HL-60 (cell line): ENCODE measurements at regions not wholly inside any gene's neighbourhood (a gene's known extent, or its start where the extent isn't known, plus 50 kb on each side); places are given as distances from the start of the nearest gene placed in this dataset.

Source experiments
- DNase-seq, 2 experiments: peaks; one replicate each; pipeline ENCODE4 v3.0.0-alpha.2; 2010 to 2020; ENCODE audit warnings: low read depth in 1 of 2, low spot score in 1 of 2
- H3K27ac ChIP-seq: fragments of 250-450 bp; sonication (Bioruptor Pico); replicated peaks from 2 replicates; pipeline ENCODE4 v1.5.1; 2020; ENCODE audit warnings: mild to moderate bottlenecking, moderate library complexity
- H3K27me3 ChIP-seq: fragments of 250-450 bp; sonication (Bioruptor Pico); 2 replicates; pipeline ENCODE4 v1.5.1; 2021; ENCODE audit warnings: mild to moderate bottlenecking, moderate library complexity; ENCODE audit not compliant: insufficient read depth, poor library complexity, severe bottlenecking
- H3K4me3 ChIP-seq: replicated peaks from 2 replicates; pipeline ENCODE4 v1.5.1; 2011; ENCODE audit warnings: mild to moderate bottlenecking, control low read depth, low read length; ENCODE audit not compliant: insufficient read depth
- CTCF ChIP-seq: IDR thresholded peaks from one replicate; pipeline ENCODE4 v1.5.1; 2011; ENCODE audit warnings: low read length, control low read depth, inconsistent platforms; ENCODE audit not compliant: insufficient read depth
- GABPA ChIP-seq: IDR thresholded peaks from 2 replicates; pipeline ENCODE4 v1.6.1; 2012; ENCODE audit warnings: low read depth
- POLR2AphosphoS5 ChIP-seq: IDR thresholded peaks from 2 replicates; pipeline ENCODE4 v1.6.1; 2012; ENCODE audit warnings: low read depth
- REST ChIP-seq: IDR thresholded peaks from 2 replicates; pipeline ENCODE4 v1.6.1; 2012; ENCODE audit warnings: low read depth; ENCODE audit not compliant: insufficient replicate concordance
- SPI1 ChIP-seq: IDR thresholded peaks from 2 replicates; pipeline ENCODE4 v1.6.1; 2012; ENCODE audit warnings: low read depth, mild to moderate bottlenecking, borderline replicate concordance

- DNase-seq, result no peak
- no peak overlapping the region for H3K4me3 ChIP-seq
- no peaks in the 10 kb centered on the region for H3K27me3 ChIP-seq
- no peak overlapping the region for H3K27ac ChIP-seq
- no peak for TF ChIP-seq CTCF
- TF ChIP-seq POLR2AphosphoS5, result no peak
- TF ChIP-seq REST, result no peak
- no peak for TF ChIP-seq SPI1
- no peak for TF ChIP-seq GABPA
Observed at GRCh38 chr4:130249002-130249401, 1153.0 kb downstream of the C4orf33 start.

GRCh38 chr4:130257271-130257670 is 1161.3 kb downstream of the C4orf33 start:
- Histone ChIP-seq H3K4me3 (no peak overlapping the region), H3K27me3 (no peaks in the 10 kb centered on the region), H3K27ac (no peak overlapping the region)
- DNase-seq, result no peak
- no peak for TF ChIP-seq POLR2AphosphoS5
- TF ChIP-seq REST, result no peak
- TF ChIP-seq SPI1, result no peak
- no peak for TF ChIP-seq GABPA
- TF ChIP-seq CTCF, result no peak

- no peaks in the 10 kb centered on the region for H3K27me3 ChIP-seq
- no peak for DNase-seq
- TF ChIP-seq GABPA, result no peak
- TF ChIP-seq CTCF, result no peak
- TF ChIP-seq POLR2AphosphoS5, result no peak
- TF ChIP-seq SPI1, result no peak
- TF ChIP-seq REST, result no peak
- H3K4me3 ChIP-seq, result no peak overlapping the region
- no peak overlapping the region for H3K27ac ChIP-seq
Observed at GRCh38 chr4:130266814-130267213, 1170.9 kb downstream of the C4orf33 start.
